Effector memory CD8-positive, alpha-beta T cell (primary cell): ENCODE measurements at regions not wholly inside any gene's neighbourhood (a gene's known extent, or its start where the extent isn't known, plus 50 kb on each side); places are given as distances from the start of the nearest gene placed in this dataset.

Source experiments
- ATAC-seq: fragments of 150-1000 bp; cut with Tn5 transposase; replicated peaks from 2 replicates; pipeline ENCODE4 v1.10.0; 2021; ENCODE audit warnings: mild to moderate bottlenecking, moderate library complexity
- DNase-seq, 3 experiments: peaks; one replicate each; pipeline ENCODE4 v3.0.0; 2021
- H3K27ac Mint-ChIP-seq, 2 donors: one replicate each; pipeline ENCODE4 v1.8.0; 2022; ENCODE audit warnings: mild to moderate bottlenecking in 2 of 2, mixed read lengths in 2 of 2, moderate library complexity in 2 of 2
- H3K27me3 Mint-ChIP-seq, 2 donors: one replicate each; pipeline ENCODE4 v1.8.0; 2022; ENCODE audit warnings: mixed read lengths in 2 of 2
- H3K36me3 Mint-ChIP-seq: one replicate; pipeline ENCODE4 v1.8.0; 2022; ENCODE audit warnings: mild to moderate bottlenecking, moderate library complexity, mixed read lengths; ENCODE audit not compliant: insufficient read depth
- H3K4me1 Mint-ChIP-seq, 2 donors: one replicate each; pipeline ENCODE4 v1.8.0; 2022; ENCODE audit warnings: low read depth in 2 of 2, mixed read lengths in 2 of 2
- H3K4me3 Mint-ChIP-seq, 2 donors: one replicate each; pipeline ENCODE4 v1.8.0; 2022; ENCODE audit warnings: mild to moderate bottlenecking in 2 of 2, mixed read lengths in 2 of 2, moderate library complexity in 2 of 2
- H3K9me3 Mint-ChIP-seq, 2 donors: one replicate each; pipeline ENCODE4 v1.8.0; 2022; ENCODE audit warnings: mixed read lengths in 2 of 2

DNA sequence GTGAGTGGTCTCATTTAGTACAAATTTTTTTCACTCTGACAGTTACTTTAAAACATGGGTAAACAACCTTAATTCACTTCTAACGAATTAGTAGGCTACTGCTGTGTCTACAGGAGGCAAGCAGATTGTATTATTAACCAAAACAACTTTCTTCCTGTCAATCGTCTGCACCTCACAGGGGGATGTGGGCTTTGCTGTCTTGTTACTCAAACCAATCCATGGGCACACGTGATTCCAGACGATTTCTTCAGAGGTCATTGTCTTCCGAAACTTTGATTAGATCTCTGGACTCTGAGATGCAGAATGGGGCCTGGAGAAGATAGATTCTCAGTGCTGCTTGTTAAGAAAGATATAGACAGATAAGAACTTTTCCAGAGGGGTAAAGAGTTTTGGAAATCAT, 327.8 kb downstream of the DHX15 start:
- DNase-seq (no peak), ATAC-seq (no peak)
- peaks cover 0 to 6% of the 10 kb centered on the region in 2 donors for H3K9me3 Mint-ChIP-seq
- no peaks in the 10 kb centered on the region for H3K27me3 Mint-ChIP-seq
- H3K4me3 Mint-ChIP-seq = no peak overlapping the region
- no peak overlapping the region for H3K27ac Mint-ChIP-seq
- H3K36me3 Mint-ChIP-seq = no peaks in the 10 kb centered on the region
- no peaks in the 10 kb centered on the region for H3K4me1 Mint-ChIP-seq

DNA sequence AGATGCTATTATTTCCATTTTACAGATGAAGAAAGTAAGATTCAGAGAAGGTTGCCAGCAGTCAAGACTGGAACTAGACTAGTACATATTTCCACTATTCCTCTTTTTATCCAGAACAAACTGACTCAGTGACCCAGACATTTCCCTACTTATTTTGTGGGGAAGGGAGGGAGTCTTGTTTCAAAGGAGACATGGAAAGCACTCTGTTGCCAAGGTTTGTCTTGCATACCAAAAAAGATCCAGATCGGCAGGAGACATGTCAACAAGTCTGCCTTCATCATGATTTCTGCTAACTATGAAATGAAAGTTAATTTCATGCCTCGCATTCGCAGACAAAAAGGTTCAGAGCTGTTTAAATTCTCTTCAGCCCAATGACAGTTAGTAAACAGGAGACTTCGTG, 328.3 kb downstream of the DHX15 start:
- Mint-ChIP-seq H3K27ac (no peak overlapping the region), H3K4me3 (no peak overlapping the region), H3K36me3 (no peaks in the 10 kb centered on the region), H3K9me3 (peaks cover 0 to 3% of the 10 kb centered on the region in 2 donors), H3K27me3 (no peaks in the 10 kb centered on the region), H3K4me1 (no peaks in the 10 kb centered on the region)
- ATAC-seq (no peak), DNase-seq (no peak)

DNA sequence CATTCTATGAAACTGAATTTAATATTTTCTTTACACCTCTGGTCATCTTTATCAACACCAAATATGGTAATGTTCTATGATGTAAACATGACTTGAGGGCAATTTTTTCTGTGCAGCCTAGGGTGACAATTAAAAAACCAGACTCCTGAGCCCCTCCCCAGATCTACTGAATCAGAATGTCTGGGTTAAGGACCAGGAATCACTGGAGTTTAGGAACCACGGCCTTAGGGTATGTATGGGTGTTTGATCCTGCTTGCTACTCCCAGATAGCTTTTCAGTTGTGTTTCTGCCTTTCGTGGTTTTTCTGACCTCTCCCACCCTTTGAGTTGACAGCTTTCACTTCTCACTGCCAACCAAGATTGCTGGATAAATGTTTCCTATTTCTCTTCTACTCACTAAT, 332.2 kb downstream of the DHX15 start:
- Mint-ChIP-seq H3K27me3 (no peaks in the 10 kb centered on the region), H3K4me3 (no peak overlapping the region), H3K27ac (no peak overlapping the region), H3K36me3 (no peaks in the 10 kb centered on the region), H3K4me1 (no peaks in the 10 kb centered on the region), H3K9me3 (peaks cover 0 to 2% of the 10 kb centered on the region in 2 donors)
- no peak for DNase-seq
- ATAC-seq = no peak

DNA sequence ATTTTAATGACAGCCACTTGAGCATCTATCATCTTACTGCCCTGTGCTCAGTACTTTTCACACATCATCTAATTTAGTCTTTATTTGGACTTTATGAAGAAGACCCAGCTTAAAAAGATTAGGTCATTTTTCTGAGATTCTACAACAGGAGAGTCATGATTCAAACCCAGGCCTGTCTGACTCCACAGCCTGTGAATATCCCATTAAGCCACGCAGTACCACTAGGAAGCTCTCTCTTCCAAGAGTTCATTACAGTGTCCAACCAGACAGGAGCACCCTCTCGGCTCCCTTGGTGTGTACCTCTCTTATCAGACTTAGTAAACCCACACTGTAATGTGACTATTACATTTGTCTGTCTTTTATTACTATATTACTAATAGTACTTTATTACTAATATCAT, 332.8 kb downstream of the DHX15 start:
- Mint-ChIP-seq H3K4me3 (no peak overlapping the region), H3K27ac (no peak overlapping the region), H3K36me3 (no peaks in the 10 kb centered on the region), H3K9me3 (peaks cover 0 to 2% of the 10 kb centered on the region in 2 donors), H3K4me1 (no peaks in the 10 kb centered on the region), H3K27me3 (no peaks in the 10 kb centered on the region)
- ATAC-seq (no peak), DNase-seq (no peak)

DNA sequence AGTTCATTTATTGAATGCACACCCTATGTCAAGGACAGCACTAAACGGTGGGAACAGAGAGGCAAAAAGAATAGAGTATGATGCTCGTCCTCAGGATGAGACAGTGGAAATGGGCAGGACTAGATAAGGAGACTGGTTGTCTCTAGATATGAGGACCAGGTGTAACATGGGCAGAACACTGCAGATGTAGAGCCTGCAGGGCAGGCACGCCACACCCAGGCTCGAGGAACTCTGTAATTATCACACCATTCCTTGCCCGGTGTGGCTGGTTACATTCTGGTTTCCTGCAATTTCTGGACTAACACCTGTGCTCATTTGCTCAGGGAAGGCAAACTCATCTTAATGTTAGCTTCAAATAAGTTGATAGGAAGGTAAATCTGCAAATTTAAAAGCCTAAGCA, 334.4 kb downstream of the DHX15 start:
- no peak overlapping the region for H3K4me3 Mint-ChIP-seq
- no peaks in the 10 kb centered on the region for H3K4me1 Mint-ChIP-seq
- H3K27ac Mint-ChIP-seq = no peak overlapping the region
- H3K36me3 Mint-ChIP-seq = no peaks in the 10 kb centered on the region
- DNase-seq (no peak), ATAC-seq (no peak)
- no peaks in the 10 kb centered on the region for H3K27me3 Mint-ChIP-seq
- H3K9me3 Mint-ChIP-seq = peaks cover 0 to 2% of the 10 kb centered on the region in 2 donors

DNA sequence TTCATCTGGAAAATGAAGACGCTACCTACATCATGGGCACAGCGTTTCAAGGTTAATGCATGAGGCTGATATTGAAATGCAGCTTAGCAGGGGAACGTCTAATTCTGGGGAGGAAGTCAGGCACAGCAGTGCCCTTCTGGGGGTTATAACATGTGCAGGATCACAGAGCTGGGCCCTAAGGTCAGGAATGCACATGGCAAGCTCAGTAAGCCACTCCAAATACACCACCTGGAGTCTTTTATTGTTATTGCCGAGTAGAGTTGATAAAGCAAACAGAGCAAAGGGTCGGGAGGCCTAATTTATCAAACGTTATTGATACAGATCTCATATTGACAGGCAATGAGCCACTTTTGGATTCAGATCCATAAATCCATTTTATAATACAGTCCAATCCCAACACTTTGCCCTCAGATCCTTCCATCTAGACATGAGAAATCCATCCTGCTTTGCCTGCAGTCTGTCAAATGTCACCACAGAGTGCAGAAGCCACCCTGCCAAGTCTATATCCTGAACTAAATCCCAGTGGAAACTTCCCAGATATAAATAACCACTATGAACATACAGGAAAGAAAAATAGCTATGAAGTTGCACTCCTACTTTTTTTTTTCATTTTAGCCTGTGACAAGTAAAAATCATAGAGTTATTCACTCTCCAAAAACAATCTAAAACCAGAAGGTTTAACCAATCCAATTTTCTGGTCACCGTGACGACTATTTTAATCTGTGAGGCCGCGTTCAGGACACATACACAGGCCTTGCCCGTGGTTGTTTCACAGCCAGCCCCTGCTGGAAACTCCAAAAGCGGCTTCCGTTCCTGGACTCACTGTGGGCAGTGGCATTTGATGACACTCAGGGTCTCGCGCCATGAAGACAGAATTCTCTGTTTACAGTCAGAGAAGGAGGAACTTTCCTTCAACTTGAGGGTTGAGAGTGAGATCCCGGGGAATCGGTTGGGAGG, 335.4 kb downstream of the DHX15 start:
- H3K4me3 Mint-ChIP-seq = no peak overlapping the region
- H3K4me1 Mint-ChIP-seq = no peaks in the 10 kb centered on the region
- no peaks in the 10 kb centered on the region for H3K9me3 Mint-ChIP-seq
- H3K27ac Mint-ChIP-seq = no peak overlapping the region
- ATAC-seq (no peak), DNase-seq (no peak)
- H3K27me3 Mint-ChIP-seq = no peaks in the 10 kb centered on the region
- no peaks in the 10 kb centered on the region for H3K36me3 Mint-ChIP-seq

DNA sequence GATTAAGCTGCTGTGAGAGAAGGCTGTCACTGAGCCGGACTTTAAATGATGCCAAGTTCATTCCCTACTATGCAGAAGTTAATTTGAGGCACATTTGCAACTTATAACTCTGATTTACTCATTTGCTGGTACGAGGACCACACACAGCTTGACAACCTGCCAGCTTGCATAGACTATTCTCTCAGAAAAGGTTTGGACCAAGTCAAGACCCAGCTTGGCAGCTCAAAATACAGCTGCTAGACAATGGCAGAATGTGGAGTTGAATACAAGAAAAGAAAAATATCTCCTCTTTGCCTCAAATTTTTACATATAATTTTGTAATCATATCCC, 338.9 kb downstream of the DHX15 start:
- H3K4me1 Mint-ChIP-seq = no peaks in the 10 kb centered on the region
- H3K36me3 Mint-ChIP-seq = no peaks in the 10 kb centered on the region
- peaks cover 4 to 10% of the 10 kb centered on the region in 2 donors for H3K9me3 Mint-ChIP-seq
- H3K4me3 Mint-ChIP-seq = no peak overlapping the region
- H3K27me3 Mint-ChIP-seq = no peaks in the 10 kb centered on the region
- DNase-seq = no peak
- ATAC-seq = no peak
- no peak overlapping the region for H3K27ac Mint-ChIP-seq

DNA sequence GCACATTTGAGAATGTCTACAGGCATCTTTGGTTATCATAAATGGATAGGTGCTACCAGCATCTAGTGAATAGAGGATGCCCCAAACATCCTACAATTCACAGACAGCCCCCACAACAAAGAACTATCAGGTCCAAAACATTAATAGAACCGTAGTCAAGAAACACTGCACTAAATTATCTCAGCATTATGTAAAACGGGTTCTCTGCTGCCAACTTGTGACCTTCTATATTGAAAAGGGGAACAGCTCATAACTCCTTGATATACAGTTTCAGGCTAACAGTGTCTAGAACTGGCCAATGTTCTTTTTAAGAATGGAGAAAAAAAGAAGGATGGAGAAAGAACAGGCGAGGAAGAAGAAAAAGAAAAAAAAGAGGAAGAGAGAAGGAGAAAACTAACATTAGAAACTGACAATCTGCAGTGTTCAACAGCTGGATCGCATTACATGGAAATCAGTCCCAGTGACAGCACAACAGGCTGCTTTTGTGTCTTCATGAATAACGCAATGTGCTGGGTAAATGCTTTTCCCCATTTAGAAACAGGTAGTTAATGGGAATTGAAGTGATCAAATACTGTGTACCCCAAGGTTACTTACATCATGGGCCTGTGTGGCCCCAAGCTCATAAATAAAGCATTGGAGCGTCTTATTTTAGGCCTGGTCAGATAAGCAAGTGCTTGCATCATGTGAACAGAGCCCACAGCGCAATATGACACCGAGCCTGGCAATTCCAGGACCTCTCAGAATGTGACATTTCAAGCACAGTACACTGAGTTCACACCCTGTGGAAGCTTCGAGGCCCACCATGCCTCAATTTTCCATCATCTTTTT, 339.5 kb downstream of the DHX15 start:
- Mint-ChIP-seq H3K9me3 (peaks cover 4 to 10% of the 10 kb centered on the region in 2 donors), H3K27me3 (no peaks in the 10 kb centered on the region), H3K36me3 (no peaks in the 10 kb centered on the region), H3K4me1 (no peaks in the 10 kb centered on the region), H3K27ac (no peak overlapping the region), H3K4me3 (no peak overlapping the region)
- no peak for ATAC-seq
- no peak for DNase-seq

DNA sequence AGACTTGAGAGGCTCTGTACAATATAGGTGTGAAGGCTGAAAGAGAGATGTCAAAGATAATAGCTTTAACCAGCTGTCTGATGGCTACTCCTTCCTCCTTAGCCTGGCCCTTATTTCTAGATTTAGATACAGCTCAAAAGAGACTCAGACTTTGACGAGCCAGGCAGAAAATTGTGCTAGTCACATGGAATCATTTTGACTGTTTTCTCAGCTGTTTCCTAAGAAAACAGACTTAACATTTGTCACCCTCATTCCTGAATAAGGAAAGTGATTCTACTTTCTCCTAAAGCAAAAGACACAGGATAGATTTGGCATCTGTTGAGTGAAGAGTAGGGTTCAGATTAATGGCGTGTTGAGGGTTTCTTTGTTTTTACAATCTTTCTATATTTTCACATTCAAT, 340.7 kb downstream of the DHX15 start:
- Mint-ChIP-seq H3K4me1 (no peaks in the 10 kb centered on the region), H3K27ac (no peak overlapping the region), H3K4me3 (no peak overlapping the region), H3K36me3 (no peaks in the 10 kb centered on the region), H3K27me3 (no peaks in the 10 kb centered on the region), H3K9me3 (peaks cover 4 to 10% of the 10 kb centered on the region in 2 donors)
- no peak for DNase-seq
- ATAC-seq = no peak

DNA sequence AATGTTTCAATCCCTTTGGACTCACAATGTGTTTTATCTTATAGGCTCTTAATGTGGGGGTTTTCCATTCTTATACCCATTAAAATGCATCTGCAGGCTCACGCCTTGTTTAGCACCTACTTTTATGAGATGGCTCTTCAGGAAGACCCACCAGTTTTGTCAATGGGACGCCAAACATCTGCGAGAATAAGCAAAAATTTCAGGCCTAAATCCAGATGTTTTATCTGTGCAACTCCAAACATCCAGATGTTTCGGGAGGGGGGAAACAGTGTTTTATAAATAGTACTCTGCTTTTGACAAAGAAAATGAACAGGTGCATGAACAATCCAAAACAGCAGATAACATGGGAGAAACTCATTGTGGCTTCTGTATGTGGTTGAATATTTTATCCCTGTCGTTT, 342.8 kb downstream of the DHX15 start:
- no peaks in the 10 kb centered on the region for H3K36me3 Mint-ChIP-seq
- no peaks in the 10 kb centered on the region for H3K27me3 Mint-ChIP-seq
- H3K4me1 Mint-ChIP-seq = no peaks in the 10 kb centered on the region
- ATAC-seq (no peak), DNase-seq (no peak)
- peaks cover 4 to 10% of the 10 kb centered on the region in 2 donors for H3K9me3 Mint-ChIP-seq
- no peak overlapping the region for H3K4me3 Mint-ChIP-seq
- H3K27ac Mint-ChIP-seq = no peak overlapping the region

DNA sequence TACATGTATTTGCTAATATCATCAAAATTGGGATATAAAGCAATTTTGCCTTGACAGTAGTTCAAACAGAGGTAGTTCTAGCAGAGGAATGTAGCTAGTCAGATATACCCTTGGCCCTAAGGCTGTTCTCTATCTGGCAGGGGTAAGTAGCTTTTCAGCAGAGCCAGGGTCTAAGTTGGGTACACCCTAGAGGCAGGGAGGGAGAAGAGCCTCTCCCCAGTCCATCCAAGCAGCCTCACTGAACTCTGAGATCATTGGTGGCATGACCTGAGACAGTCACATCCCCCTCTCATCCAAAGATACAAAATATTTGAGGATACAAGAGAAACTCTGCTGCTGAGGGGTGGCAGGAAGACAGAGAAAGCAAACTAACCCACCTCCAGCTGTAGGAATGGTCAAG, 343.7 kb downstream of the DHX15 start:
- no peaks in the 10 kb centered on the region for H3K4me1 Mint-ChIP-seq
- no peaks in the 10 kb centered on the region for H3K27me3 Mint-ChIP-seq
- DNase-seq (no peak), ATAC-seq (no peak)
- peaks cover 4 to 10% of the 10 kb centered on the region in 2 donors for H3K9me3 Mint-ChIP-seq
- no peak overlapping the region for H3K4me3 Mint-ChIP-seq
- no peak overlapping the region for H3K27ac Mint-ChIP-seq
- H3K36me3 Mint-ChIP-seq = no peaks in the 10 kb centered on the region

DNA sequence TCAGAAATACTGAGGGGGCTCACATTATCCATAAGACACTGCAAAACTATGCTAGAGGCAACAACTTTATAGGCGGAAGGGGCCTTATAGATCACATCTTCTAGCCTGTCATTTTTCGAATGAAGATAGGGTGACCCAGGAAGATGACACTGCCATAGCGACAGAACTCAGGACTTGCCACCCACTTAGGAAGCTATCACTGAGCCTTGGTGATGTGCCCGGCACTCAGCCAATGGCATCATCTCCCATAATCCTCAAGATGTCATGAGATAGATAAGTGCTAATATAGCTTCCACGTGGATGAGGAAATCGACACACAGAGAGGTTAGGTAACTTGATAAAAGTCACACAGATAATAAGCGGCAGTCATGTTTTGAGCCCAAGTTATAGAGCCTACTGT, 346.6 kb downstream of the DHX15 start:
- ATAC-seq = no peak
- Mint-ChIP-seq H3K4me1 (no peaks in the 10 kb centered on the region), H3K9me3 (peaks cover 3 to 9% of the 10 kb centered on the region in 2 donors), H3K27ac (no peak overlapping the region), H3K4me3 (no peak overlapping the region), H3K36me3 (no peaks in the 10 kb centered on the region), H3K27me3 (no peaks in the 10 kb centered on the region)
- DNase-seq = no peak

DNA sequence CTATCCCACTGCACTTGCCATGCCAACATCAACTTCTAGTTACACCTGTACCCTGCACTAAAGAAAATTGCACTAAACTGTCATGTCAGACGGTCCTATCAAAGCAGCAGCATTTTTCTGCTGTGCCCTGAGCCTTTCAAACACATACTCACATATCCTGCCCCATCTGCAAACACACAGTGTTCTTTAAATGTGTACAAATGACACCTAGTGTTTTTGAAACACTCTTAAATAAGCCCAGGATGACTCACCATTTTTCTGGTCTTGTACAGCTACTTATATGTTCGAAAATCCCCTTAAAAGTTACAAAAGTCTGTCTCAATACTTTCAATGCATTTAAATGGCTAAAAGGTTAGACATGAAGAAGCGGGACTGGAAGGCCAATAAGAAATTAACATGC, 346.7 kb upstream of the PPARGC1A start:
- DNase-seq (no peak), ATAC-seq (no peak)
- no peak overlapping the region for H3K27ac Mint-ChIP-seq
- no peaks in the 10 kb centered on the region for H3K4me1 Mint-ChIP-seq
- H3K36me3 Mint-ChIP-seq = no peaks in the 10 kb centered on the region
- H3K9me3 Mint-ChIP-seq = no peaks in the 10 kb centered on the region
- no peaks in the 10 kb centered on the region for H3K27me3 Mint-ChIP-seq
- no peak overlapping the region for H3K4me3 Mint-ChIP-seq

DNA sequence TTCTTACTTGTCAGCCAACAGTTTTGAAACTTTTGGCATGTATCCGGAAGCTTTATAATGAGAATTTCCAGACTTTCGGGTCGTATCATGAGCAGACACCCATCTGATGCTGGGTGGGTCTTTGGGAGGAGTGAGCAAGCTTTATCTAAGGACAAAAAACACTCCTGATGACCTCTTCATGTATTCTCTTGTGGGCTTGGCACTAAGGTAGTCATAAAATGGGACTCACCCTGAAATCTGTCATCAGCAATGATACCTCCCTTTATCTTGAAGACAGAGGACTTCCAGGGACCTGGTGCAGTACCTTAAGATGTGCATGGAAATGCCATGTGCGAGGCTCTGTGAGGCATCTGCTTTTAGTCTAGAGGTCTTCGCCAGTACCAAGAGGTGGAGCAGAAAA, 346.3 kb upstream of the PPARGC1A start:
- no peak overlapping the region for H3K27ac Mint-ChIP-seq
- no peaks in the 10 kb centered on the region for H3K9me3 Mint-ChIP-seq
- H3K4me3 Mint-ChIP-seq = no peak overlapping the region
- no peaks in the 10 kb centered on the region for H3K36me3 Mint-ChIP-seq
- no peak for DNase-seq
- no peaks in the 10 kb centered on the region for H3K27me3 Mint-ChIP-seq
- no peak for ATAC-seq
- H3K4me1 Mint-ChIP-seq = no peaks in the 10 kb centered on the region
